SJSA1 (cell line): ENCODE measurements at regions not wholly inside any gene's neighbourhood (a gene's known extent, or its start where the extent isn't known, plus 50 kb on each side); places are given as distances from the start of the nearest gene placed in this dataset.

Experiments
- DNase-seq, 2 experiments: peaks; one replicate each; pipeline ENCODE4 v3.0.0-alpha.2; 2015 to 2020; ENCODE audit warnings: low spot score in 2 of 2, low read depth in 1 of 2
- H3K27ac ChIP-seq: fragments of 250-450 bp; sonication (Bioruptor Pico); 2 replicates; pipeline ENCODE4 v1.5.1; 2020; ENCODE audit warnings: mild to moderate bottlenecking, moderate library complexity
- H3K27me3 ChIP-seq: fragments of 250-450 bp; sonication (Bioruptor Pico); replicated peaks from 2 replicates; pipeline ENCODE4 v1.5.1; 2020; ENCODE audit warnings: mild to moderate bottlenecking, moderate library complexity
- H3K36me3 ChIP-seq: fragments of 250-450 bp; sonication (Bioruptor Pico); 2 replicates; pipeline ENCODE4 v1.5.1; 2020; ENCODE audit warnings: mild to moderate bottlenecking
- H3K4me1 ChIP-seq: fragments of 250-450 bp; sonication (Bioruptor Pico); replicated peaks from 2 replicates; pipeline ENCODE4 v1.6.1; 2021; ENCODE audit warnings: mild to moderate bottlenecking
- H3K4me3 ChIP-seq: fragments of 250-450 bp; sonication (Bioruptor Pico); 2 replicates; pipeline ENCODE4 v1.5.1; 2020; ENCODE audit warnings: mild to moderate bottlenecking
- H3K9me3 ChIP-seq: fragments of 250-450 bp; sonication (Bioruptor Pico); replicated peaks from 2 replicates; pipeline ENCODE4 v1.5.1; 2020; ENCODE audit warnings: mild to moderate bottlenecking

- H3K4me1 ChIP-seq = no peaks in the 10 kb centered on the region
- no peaks in the 10 kb centered on the region for H3K36me3 ChIP-seq
- H3K4me3 ChIP-seq = no peak overlapping the region
- DNase-seq = no peak
- peaks cover 37% of the 10 kb centered on the region for H3K27me3 ChIP-seq
- no peaks in the 10 kb centered on the region for H3K9me3 ChIP-seq
- no peak overlapping the region for H3K27ac ChIP-seq
Measured at GRCh38 chr22:48250286-48250895, 1487.9 kb downstream of the TBC1D22A start.

- Histone ChIP-seq H3K36me3 (no peaks in the 10 kb centered on the region), H3K27me3 (peaks cover 39% of the 10 kb centered on the region), H3K27ac (no peak overlapping the region), H3K9me3 (no peaks in the 10 kb centered on the region), H3K4me3 (no peak overlapping the region), H3K4me1 (no peaks in the 10 kb centered on the region)
- no peak for DNase-seq
Measured at GRCh38 chr22:48249713-48250268, 1487.3 kb downstream of the TBC1D22A start.

DNA sequence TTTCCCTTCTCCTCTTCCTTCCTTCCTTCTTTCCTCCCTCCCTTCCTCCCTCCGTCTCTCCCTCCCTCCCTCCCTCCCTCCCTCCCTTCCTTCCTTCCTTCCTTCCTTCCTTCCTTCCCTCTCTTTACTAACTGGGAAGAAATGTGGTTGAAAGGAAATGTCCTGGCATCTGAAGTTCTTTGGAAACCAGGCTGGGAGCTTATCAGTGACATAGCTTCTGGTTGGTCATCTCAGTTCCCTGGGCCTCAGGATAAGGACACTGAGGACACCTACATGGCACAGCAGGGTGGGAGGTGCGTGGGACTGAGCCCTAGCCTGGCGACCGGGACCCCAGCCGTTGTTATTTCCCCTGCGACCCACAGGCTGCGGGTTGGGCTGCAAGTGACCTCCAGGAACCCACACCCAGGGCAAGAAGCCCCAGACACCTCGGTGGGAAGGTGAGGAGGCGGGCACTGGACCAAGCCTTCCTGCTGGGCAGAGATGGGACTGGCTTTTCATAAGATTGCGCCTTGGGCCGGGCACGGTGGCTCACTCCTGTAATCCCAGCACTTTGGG is 1486.5 kb downstream of the TBC1D22A start:
- no peak for DNase-seq
- Histone ChIP-seq H3K4me3 (no peak overlapping the region), H3K4me1 (no peaks in the 10 kb centered on the region), H3K9me3 (no peaks in the 10 kb centered on the region), H3K27me3 (peaks cover 38% of the 10 kb centered on the region), H3K36me3 (no peaks in the 10 kb centered on the region), H3K27ac (no peak overlapping the region)

DNA sequence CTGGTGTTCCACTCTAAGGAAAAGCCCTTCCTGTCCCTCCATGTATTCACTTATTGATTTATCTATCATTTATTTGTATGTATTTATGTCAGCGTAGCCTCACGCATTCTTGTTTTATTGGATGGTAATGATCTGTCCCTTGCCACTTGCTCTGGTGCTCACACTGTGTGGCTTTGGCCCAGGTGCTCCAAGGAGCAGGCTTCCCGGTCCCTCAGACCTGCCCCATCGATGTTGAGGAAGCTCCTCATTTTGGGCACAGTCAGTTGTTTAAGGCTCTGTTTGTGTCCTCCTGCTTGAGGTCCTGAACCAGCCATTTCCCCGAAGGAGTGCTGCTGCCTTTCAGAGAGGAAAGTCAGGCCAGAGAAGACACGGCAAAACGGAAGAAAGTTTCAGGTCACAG is 1485.4 kb downstream of the TBC1D22A start:
- no peaks in the 10 kb centered on the region for H3K9me3 ChIP-seq
- DNase-seq = no peak
- H3K4me1 ChIP-seq = no peaks in the 10 kb centered on the region
- no peaks in the 10 kb centered on the region for H3K36me3 ChIP-seq
- H3K27me3 ChIP-seq = peaks cover 35% of the 10 kb centered on the region
- H3K4me3 ChIP-seq = no peak overlapping the region
- H3K27ac ChIP-seq = no peak overlapping the region

- Histone ChIP-seq H3K9me3 (no peaks in the 10 kb centered on the region), H3K36me3 (no peaks in the 10 kb centered on the region), H3K27me3 (peaks cover 34% of the 10 kb centered on the region), H3K4me1 (no peaks in the 10 kb centered on the region), H3K27ac (no peak overlapping the region), H3K4me3 (no peak overlapping the region)
- no peak for DNase-seq
Measured at GRCh38 chr22:48245196-48245485, 1482.7 kb downstream of the TBC1D22A start.

DNA sequence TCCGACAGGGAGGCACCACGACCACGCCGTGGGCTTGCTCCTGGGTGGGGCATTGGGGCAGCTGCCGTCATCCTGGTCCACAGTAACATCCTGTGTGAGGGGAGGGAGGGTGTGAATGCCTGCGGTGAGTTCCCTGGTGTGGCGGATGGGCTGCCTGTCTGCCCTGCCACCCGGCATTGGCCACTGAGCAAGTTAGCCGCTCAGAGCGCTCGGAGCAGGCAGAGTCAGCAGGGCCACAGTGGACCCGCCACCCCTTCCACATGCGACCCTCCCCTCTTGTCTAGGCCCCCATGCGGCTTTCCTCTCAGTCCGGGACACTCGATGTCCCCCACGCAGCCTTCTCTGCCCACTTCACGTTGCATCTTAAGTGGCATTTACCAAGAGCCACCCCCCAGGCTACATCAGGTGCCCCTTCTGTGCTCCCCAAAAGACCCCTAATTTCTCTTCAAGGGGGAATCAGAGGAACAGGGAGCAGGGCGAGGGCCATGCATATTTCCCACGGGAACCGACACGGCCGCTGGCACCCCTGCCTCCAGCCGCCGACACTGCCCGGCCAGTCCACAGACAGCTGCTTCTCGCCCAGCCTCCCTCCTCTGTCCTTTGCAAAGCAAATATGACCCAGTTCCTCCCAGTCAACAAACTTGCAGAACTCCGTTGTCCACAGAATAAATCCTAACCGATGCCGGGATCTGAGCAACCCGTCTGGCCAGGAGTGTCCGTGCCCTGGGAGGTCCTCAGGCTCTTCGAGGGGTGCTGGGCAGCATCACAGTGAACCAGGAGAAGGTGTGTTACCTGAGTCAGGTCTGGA is 1482.1 kb downstream of the TBC1D22A start:
- Histone ChIP-seq H3K27me3 (peaks cover 34% of the 10 kb centered on the region), H3K9me3 (no peaks in the 10 kb centered on the region), H3K4me3 (no peak overlapping the region), H3K4me1 (no peaks in the 10 kb centered on the region), H3K27ac (no peak overlapping the region), H3K36me3 (no peaks in the 10 kb centered on the region)
- peak in 1 of 2 experiments; percentile 34 for DNase-seq

GRCh38 chr22:48242461-48242864 is 1480.0 kb downstream of the TBC1D22A start:
- Histone ChIP-seq H3K4me1 (no peaks in the 10 kb centered on the region), H3K36me3 (no peaks in the 10 kb centered on the region), H3K9me3 (no peaks in the 10 kb centered on the region), H3K27me3 (peaks cover 30% of the 10 kb centered on the region), H3K27ac (no peak overlapping the region), H3K4me3 (no peak overlapping the region)
- DNase-seq = peak in 1 of 2 experiments; percentile 28

DNA sequence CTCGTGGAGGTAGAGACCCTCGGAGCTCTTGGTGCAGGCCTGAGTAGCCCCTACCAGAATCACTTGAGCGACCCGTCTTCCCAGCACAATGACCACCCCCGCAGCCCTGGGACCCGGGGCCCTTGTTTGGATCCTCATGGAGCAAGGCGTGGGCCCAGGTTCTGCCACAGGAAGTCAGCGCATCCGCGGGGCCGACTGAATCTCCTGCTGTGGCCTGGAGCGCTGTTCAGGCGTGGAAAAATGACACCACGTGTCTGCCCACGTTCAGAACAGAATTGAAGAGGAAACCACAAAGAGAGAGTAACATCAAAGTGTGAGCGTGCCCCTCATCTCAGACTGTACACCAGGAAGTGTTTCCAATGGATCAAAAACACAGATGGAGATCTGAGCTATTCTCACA is 1479.2 kb downstream of the TBC1D22A start:
- Histone ChIP-seq H3K4me1 (no peaks in the 10 kb centered on the region), H3K4me3 (no peak overlapping the region), H3K36me3 (no peaks in the 10 kb centered on the region), H3K27me3 (peaks cover 25% of the 10 kb centered on the region), H3K27ac (no peak overlapping the region), H3K9me3 (no peaks in the 10 kb centered on the region)
- DNase-seq = peak in 1 of 2 experiments; percentile 42

DNA sequence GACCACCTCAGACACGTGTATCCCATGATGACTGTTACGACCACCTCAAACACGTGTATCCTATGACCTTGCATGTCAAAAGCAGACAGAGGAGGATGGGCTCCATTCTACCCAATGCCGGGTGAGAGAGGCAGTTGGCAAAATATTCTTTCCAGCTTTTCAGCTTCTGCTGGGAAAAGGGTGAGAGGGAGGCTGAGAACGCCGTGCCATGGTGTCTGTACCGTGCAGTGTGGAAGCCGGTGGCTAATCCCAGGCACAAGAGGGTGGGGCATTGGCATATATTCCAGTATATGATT is 1478.4 kb downstream of the TBC1D22A start:
- no peak overlapping the region for H3K27ac ChIP-seq
- H3K4me1 ChIP-seq = no peaks in the 10 kb centered on the region
- peaks cover 19% of the 10 kb centered on the region for H3K27me3 ChIP-seq
- H3K36me3 ChIP-seq = no peaks in the 10 kb centered on the region
- no peaks in the 10 kb centered on the region for H3K9me3 ChIP-seq
- no peak for DNase-seq
- H3K4me3 ChIP-seq = no peak overlapping the region

- DNase-seq = no peak
- H3K9me3 ChIP-seq = no peaks in the 10 kb centered on the region
- no peaks in the 10 kb centered on the region for H3K36me3 ChIP-seq
- peaks cover 16% of the 10 kb centered on the region for H3K27me3 ChIP-seq
- no peaks in the 10 kb centered on the region for H3K4me1 ChIP-seq
- H3K27ac ChIP-seq = no peak overlapping the region
- no peak overlapping the region for H3K4me3 ChIP-seq
Measured at GRCh38 chr22:48240148-48240934, 1477.9 kb downstream of the TBC1D22A start.

DNA sequence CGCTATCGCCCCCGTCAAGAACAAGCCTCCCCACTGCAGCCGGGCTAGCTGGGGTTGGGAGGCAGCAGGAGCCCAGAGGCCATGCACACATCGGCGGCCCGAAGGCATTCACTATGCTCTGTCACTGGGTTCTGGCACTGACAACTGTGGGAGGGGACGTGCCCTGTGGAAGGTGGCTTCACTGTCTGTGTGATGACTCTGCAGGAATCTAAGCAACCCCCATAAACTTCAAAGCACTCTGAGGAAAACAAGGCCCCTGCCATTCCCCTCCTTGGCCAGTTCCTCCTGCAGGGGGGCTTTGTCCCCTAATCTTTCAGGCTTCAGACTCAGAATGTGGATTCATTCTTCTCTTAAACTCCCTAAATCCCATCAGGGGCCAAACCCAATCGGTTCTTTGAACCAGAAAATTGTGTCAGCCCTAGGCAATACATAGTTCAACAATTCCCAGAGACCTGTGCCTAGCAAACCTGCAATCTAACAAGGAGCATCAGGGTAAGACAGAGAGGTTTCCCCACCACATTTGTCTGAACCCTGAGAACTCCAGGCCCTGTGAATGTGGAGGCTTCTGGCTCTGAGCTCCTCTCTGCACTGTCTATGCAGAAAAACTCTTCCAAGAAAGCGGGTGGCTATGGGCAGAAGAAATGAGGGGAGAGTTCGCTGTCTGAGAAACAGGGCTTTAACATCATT is 1477.2 kb downstream of the TBC1D22A start:
- Histone ChIP-seq H3K9me3 (no peaks in the 10 kb centered on the region), H3K4me1 (no peaks in the 10 kb centered on the region), H3K27me3 (peaks cover 8% of the 10 kb centered on the region; the same call in 1 of the 2 replicates), H3K27ac (no peak overlapping the region), H3K36me3 (no peaks in the 10 kb centered on the region), H3K4me3 (no peak overlapping the region)
- DNase-seq = no peak

GRCh38 chr22:48238966-48239365 is 1476.5 kb downstream of the TBC1D22A start:
- H3K9me3 ChIP-seq = peaks cover 4% of the 10 kb centered on the region; the same call in 1 of the 2 replicates

DNA sequence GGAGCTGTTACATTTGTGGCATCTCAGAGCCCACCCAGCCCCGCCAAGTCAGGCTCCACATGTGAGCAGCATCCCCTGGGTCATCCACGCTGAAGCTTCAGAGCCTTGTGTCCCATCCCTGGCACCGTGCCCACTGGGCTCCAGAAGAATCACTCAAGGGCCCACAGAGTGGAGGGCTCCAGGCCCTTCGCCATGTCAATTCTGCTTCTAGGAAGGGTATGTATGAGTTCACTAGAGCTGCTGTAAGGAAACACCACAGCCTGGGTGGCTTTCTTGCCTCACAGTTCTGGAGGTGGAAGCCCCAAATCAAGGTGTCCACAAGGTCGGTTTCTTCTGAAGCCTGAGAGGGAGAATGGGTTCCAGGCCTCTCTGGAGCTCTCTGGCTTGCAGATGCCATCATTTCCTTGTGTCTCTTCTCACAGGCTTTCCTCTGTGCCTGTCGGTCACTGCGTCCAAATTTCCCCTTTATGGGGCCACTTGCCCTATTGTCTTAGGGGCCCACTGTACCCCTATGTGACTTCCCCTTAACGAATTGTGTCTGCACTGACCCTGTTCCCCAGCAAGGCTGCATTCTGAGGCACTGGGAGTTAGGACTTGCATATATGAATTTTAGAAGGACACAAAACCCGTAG is 1476.0 kb downstream of the TBC1D22A start:
- DNase-seq = peak in 1 of 2 experiments; percentile 36
- Histone ChIP-seq H3K4me1 (no peaks in the 10 kb centered on the region), H3K27ac (no peak overlapping the region), H3K36me3 (no peaks in the 10 kb centered on the region), H3K27me3 (0 out of 2 replicates have a peak, but pooled peaks cover 3% of the 10 kb centered on the region), H3K4me3 (no peak overlapping the region), H3K9me3 (peaks cover 7% of the 10 kb centered on the region; the same call in 1 of the 2 replicates)

More at GRCh38 chr22:48238966-48239365, 1476.5 kb downstream of the TBC1D22A start:
- no peak overlapping the region for H3K27ac ChIP-seq
- H3K4me1 ChIP-seq = no peaks in the 10 kb centered on the region
- H3K4me3 ChIP-seq = no peak overlapping the region
- H3K27me3 ChIP-seq = 0 out of 2 replicates have a peak, but pooled peaks cover 3% of the 10 kb centered on the region
- DNase-seq = peak in 1 of 2 experiments; percentile 34
- no peaks in the 10 kb centered on the region for H3K36me3 ChIP-seq
